WTC11 (cell line): ENCODE measurements at regions not wholly inside any gene's neighbourhood (a gene's known extent, or its start where the extent isn't known, plus 50 kb on each side); places are given as distances from the start of the nearest gene placed in this dataset.

ENCODE experiments used
- CREM ChIP-seq: sonication (generic); formaldehyde crosslinking; IDR thresholded peaks from 2 replicates; pipeline ENCODE4 v1.8.1; 2022; ENCODE audit warnings: mild to moderate bottlenecking, missing genetic modification reagents, moderate library complexity
- CTCF ChIP-seq: fragments of 200-600 bp; IDR thresholded peaks from 2 replicates; pipeline ENCODE4 v1.8.0; 2022; ENCODE audit warnings: antibody characterized with exemption
- E2F5 ChIP-seq: sonication (generic); formaldehyde crosslinking; IDR thresholded peaks from 2 replicates; pipeline ENCODE4 v1.8.1; 2022; ENCODE audit warnings: mild to moderate bottlenecking, moderate library complexity, missing genetic modification reagents
- FOXK1 ChIP-seq: sonication (generic); formaldehyde crosslinking; IDR thresholded peaks from 2 replicates; pipeline ENCODE4 v1.8.0; 2022; ENCODE audit warnings: mild to moderate bottlenecking, moderate library complexity, missing genetic modification reagents

- TF ChIP-seq CTCF (no peak), FOXK1 (CRISPR knock-in tag) (no peak), E2F5 (CRISPR knock-in tag) (no peak), CREM (CRISPR knock-in tag) (no peak)
Observed at GRCh38 chr19:30096596-30097370, 154.7 kb downstream of the URI1 start.
